ENCODE measurements at regions not wholly inside any gene's neighbourhood (a gene's known extent, or its start where the extent isn't known, plus 50 kb on each side); places are given as distances from the start of the nearest gene placed in this dataset.

- no peak for DNase-seq (ENCODE audit: low read depth)
These were observed 100.0 kb upstream of the IQSEC1 start for GRCh38 chr3:13173186-13173585.

GRCh38 chr3:13172644-13173013 lies 99.4 kb upstream of the IQSEC1 start:
- no peak for DNase-seq (ENCODE audit: low read depth)

GRCh38 chr3:13171704-13172643 lies 98.7 kb upstream of the IQSEC1 start:
- DNase-seq (ENCODE audit: low read depth) = no peak

- no peak for DNase-seq (ENCODE audit: low read depth)
These were observed 97.1 kb upstream of the IQSEC1 start for GRCh38 chr3:13170317-13170716.

GRCh38 chr3:13168391-13168790 lies 95.2 kb upstream of the IQSEC1 start:
- no peak for DNase-seq (ENCODE audit: low read depth)

- DNase-seq (ENCODE audit: low read depth) = no peak
These were observed 94.6 kb upstream of the IQSEC1 start for GRCh38 chr3:13167829-13168228.

GRCh38 chr3:13167064-13167743 lies 94.0 kb upstream of the IQSEC1 start:
- DNase-seq (ENCODE audit: low read depth) = no peak

GRCh38 chr3:13166243-13167063 lies 93.2 kb upstream of the IQSEC1 start:
- DNase-seq (ENCODE audit: low read depth) = no peak

GRCh38 chr3:13165576-13165975 lies 92.3 kb upstream of the IQSEC1 start:
- no peak for DNase-seq (ENCODE audit: low read depth)

GRCh38 chr3:13164893-13165492 lies 91.8 kb upstream of the IQSEC1 start:
- DNase-seq (ENCODE audit: low read depth) = no peak

- DNase-seq (ENCODE audit: low read depth) = no peak
These were observed 90.7 kb upstream of the IQSEC1 start for GRCh38 chr3:13163848-13164382.

GRCh38 chr3:13162549-13163320 lies 89.5 kb upstream of the IQSEC1 start:
- no peak for DNase-seq (ENCODE audit: low read depth)

- no peak for DNase-seq (ENCODE audit: low read depth)
These were observed 88.7 kb upstream of the IQSEC1 start for GRCh38 chr3:13161771-13162535.

GRCh38 chr3:13161021-13161759 lies 88.0 kb upstream of the IQSEC1 start:
- DNase-seq (ENCODE audit: low read depth) = no peak

- DNase-seq (ENCODE audit: low read depth) = no peak
These were observed 87.4 kb upstream of the IQSEC1 start for GRCh38 chr3:13160619-13161018.

GRCh38 chr3:13159890-13160289 lies 86.7 kb upstream of the IQSEC1 start:
- no peak for DNase-seq (ENCODE audit: low read depth)

GRCh38 chr3:13158871-13159270 lies 85.6 kb upstream of the IQSEC1 start:
- no peak for DNase-seq (ENCODE audit: low read depth)

GRCh38 chr3:13158408-13158807 lies 85.2 kb upstream of the IQSEC1 start:
- DNase-seq (ENCODE audit: low read depth) = no peak

GRCh38 chr3:13157986-13158385 lies 84.8 kb upstream of the IQSEC1 start:
- no peak for DNase-seq (ENCODE audit: low read depth)
